Cardiac muscle cell (in vitro differentiated cells and primary cell): ENCODE measurements at regions not wholly inside any gene's neighbourhood (a gene's known extent, or its start where the extent isn't known, plus 50 kb on each side); places are given as distances from the start of the nearest gene placed in this dataset.

ENCODE experiments used
- DNase-seq, 2 donors: peaks; one replicate each; pipeline versions ENCODE4 v3.0.0 to v3.0.0-alpha.2; 2010 to 2017; ENCODE audit warnings: low read depth in 1 of 2, low spot score in 1 of 2
- H3K27ac ChIP-seq: fragments of 200-600 bp; sonication (generic); 2 replicates; pipeline ENCODE4 v1.5.1; 2016
- H3K27me3 ChIP-seq: fragments of 200-600 bp; sonication (generic); 2 replicates; pipeline ENCODE4 v1.6.0; 2016; ENCODE audit warnings: control low read depth
- H3K36me3 ChIP-seq: fragments of 200-600 bp; sonication (generic); 2 replicates; pipeline ENCODE4 v1.5.1; 2016; ENCODE audit warnings: control low read depth
- H3K4me1 ChIP-seq: fragments of 200-600 bp; sonication (generic); 2 replicates; pipeline ENCODE4 v1.8.1; 2017; ENCODE audit warnings: low read depth, mild to moderate bottlenecking, mixed run types
- H3K4me3 ChIP-seq: fragments of 200-600 bp; sonication (generic); 2 replicates; pipeline ENCODE4 v1.5.1; 2016; ENCODE audit warnings: mild to moderate bottlenecking
- H3K9me3 ChIP-seq: fragments of 200-600 bp; sonication (generic); 2 replicates; pipeline ENCODE4 v1.5.1; 2017; ENCODE audit warnings: low read depth, mild to moderate bottlenecking, control low read depth
- CTCF ChIP-seq: IDR thresholded peaks from 2 replicates; pipeline ENCODE4 v1.5.1; 2012; ENCODE audit warnings: low read depth, mild to moderate bottlenecking, low read length

DNA sequence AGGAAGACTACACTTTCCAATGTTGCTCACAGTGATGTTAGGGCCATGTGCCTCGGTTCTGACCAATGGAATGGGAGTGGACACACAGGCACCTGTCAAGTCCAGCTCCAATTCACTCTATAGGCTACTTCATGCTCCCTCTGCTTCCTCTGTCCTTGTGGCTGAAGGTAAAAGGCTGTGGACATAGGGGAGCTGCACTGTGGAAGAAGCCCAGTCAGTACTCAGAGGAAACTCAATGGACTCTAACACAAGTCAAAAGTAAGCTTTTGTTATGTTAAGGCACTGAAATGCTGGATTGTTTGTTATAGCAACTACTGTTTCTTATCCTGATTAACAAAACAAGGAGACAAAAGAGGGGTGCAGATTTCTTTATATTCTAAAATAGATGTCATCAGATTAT, 278.2 kb downstream of the BCL11B start:
- DNase-seq: no peak
- no peaks in the 10 kb centered on the region for H3K4me1 ChIP-seq
- H3K27ac ChIP-seq: no peak overlapping the region
- no peak overlapping the region for H3K4me3 ChIP-seq
- TF ChIP-seq CTCF: no peak
- H3K27me3 ChIP-seq: no peaks in the 10 kb centered on the region
- no peaks in the 10 kb centered on the region for H3K36me3 ChIP-seq
- no peaks in the 10 kb centered on the region for H3K9me3 ChIP-seq

GRCh38 chr14:98994561-98994960, 277.4 kb downstream of the BCL11B start:
- Histone ChIP-seq H3K9me3 (no peaks in the 10 kb centered on the region), H3K4me1 (no peaks in the 10 kb centered on the region), H3K27me3 (no peaks in the 10 kb centered on the region), H3K4me3 (no peak overlapping the region), H3K36me3 (no peaks in the 10 kb centered on the region), H3K27ac (no peak overlapping the region)
- no peak for DNase-seq
- no peak for TF ChIP-seq CTCF

- no peak overlapping the region for H3K4me3 ChIP-seq
- no peaks in the 10 kb centered on the region for H3K27me3 ChIP-seq
- TF ChIP-seq CTCF: no peak
- H3K9me3 ChIP-seq: no peaks in the 10 kb centered on the region
- no peaks in the 10 kb centered on the region for H3K4me1 ChIP-seq
- no peak for DNase-seq
- H3K36me3 ChIP-seq: no peaks in the 10 kb centered on the region
- H3K27ac ChIP-seq: no peak overlapping the region
These were observed 274.3 kb downstream of the BCL11B start for GRCh38 chr14:98997526-98998205.

DNA sequence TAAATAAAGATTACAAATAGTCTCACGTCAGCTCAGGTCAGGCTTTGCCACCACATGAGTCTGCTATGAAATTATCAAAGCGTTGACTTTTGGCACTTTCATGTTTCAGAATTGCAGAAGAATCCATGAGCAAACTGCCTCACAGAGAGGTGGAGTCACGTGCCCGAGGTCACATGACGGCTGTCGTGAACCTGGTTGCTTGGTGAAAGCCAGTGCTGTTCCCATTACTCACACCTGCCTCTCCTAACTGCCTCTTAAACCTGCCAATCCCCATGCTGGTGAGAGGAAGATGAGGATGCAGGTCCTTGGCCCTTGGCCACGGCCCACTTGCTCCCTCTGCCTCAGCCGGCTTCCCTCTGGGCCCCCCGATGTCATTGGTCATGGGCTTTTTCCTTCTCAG, 272.7 kb downstream of the BCL11B start:
- TF ChIP-seq CTCF: no peak
- Histone ChIP-seq H3K4me3 (no peak overlapping the region), H3K36me3 (no peaks in the 10 kb centered on the region), H3K9me3 (no peaks in the 10 kb centered on the region), H3K27me3 (no peaks in the 10 kb centered on the region), H3K4me1 (no peaks in the 10 kb centered on the region), H3K27ac (no peak overlapping the region)
- DNase-seq: no peak

- Histone ChIP-seq H3K9me3 (no peaks in the 10 kb centered on the region), H3K27me3 (no peaks in the 10 kb centered on the region), H3K36me3 (no peaks in the 10 kb centered on the region), H3K27ac (no peak overlapping the region), H3K4me3 (no peak overlapping the region), H3K4me1 (no peaks in the 10 kb centered on the region)
- DNase-seq: no peak
- TF ChIP-seq CTCF: no peak
These were observed 272.1 kb downstream of the BCL11B start for GRCh38 chr14:98999901-99000300.
